Ovary (tissue), 7 donors: ENCODE measurements at regions not wholly inside any gene's neighbourhood (a gene's known extent, or its start where the extent isn't known, plus 50 kb on each side); places are given as distances from the start of the nearest gene placed in this dataset.
A peak's percentile ranks its signal among the peaks of the same experiment; 100 is the strongest.

Source experiments
- DNase-seq, 5 donors: peaks; one replicate each; pipeline ENCODE4 v3.0.0-alpha.2; 2019 to 2020
- H3K27ac ChIP-seq, 2 donors: fragments of 200-600 bp; one replicate each; pipeline versions ENCODE4 v1.5.1 to v1.8.0; 2019 to 2022
- H3K27me3 ChIP-seq: fragments of 200-600 bp; one replicate; pipeline ENCODE4 v1.8.0; 2022
- H3K36me3 ChIP-seq: fragments of 200-600 bp; sonication (generic); one replicate; pipeline ENCODE4 v1.5.1; 2019
- H3K4me1 ChIP-seq: one replicate; pipeline ENCODE4 v1.8.1; 2013; ENCODE audit warnings: mild to moderate bottlenecking, moderate library complexity; ENCODE audit not compliant: insufficient read depth
- H3K4me3 ChIP-seq: fragments of 200-600 bp; sonication (generic); one replicate; pipeline ENCODE4 v1.5.1; 2017
- H3K9me3 ChIP-seq, 2 donors: fragments of 200-600 bp in 1 of 2; sonication (generic) in 1 of 2; one replicate each; pipeline versions ENCODE4 v1.5.1 to v1.8.1; 2013 to 2019; ENCODE audit warnings: mild to moderate bottlenecking in 1 of 2, moderate library complexity in 1 of 2
- EP300 ChIP-seq: sonication (generic); formaldehyde crosslinking; IDR thresholded peaks from one replicate; pipeline ENCODE4 v1.6.1; 2017; ENCODE audit warnings: antibody characterized with exemption
- POLR2A ChIP-seq: fragments of 450-650 bp; IDR thresholded peaks from one replicate; pipeline ENCODE4 v1.6.1; 2017; ENCODE audit warnings: antibody characterized with exemption, mild to moderate bottlenecking, moderate library complexity
- WGBS, 3 donors: extraction: QIAGEN DNeasy Blood & Tissue Kit in 1 of 3; methylation state at CpG; one replicate each; pipeline versions ENCODE4 v1.1.5 to v1.1.7; 2013 to 2017; 5-methylcytosine and 5-hydroxymethylcytosine counted together
- intact Hi-C, 4 donors: fragments of 100-400 bp; cut with DNase I; formaldehyde crosslinking; loops; one replicate each; pipeline versions ENCODE4 v1.11.0 to v1.15.1; 2022 to 2023
- TF ChIP-seq, protein P1 (sequence below), 3 donors: fragments of 450-650 bp in 2 of 3; fragments of 200-600 bp in 1 of 3; IDR thresholded peaks; one replicate each; pipeline versions ENCODE4 v1.5.1 to v1.8.0; 2016 to 2022; ENCODE audit warnings: antibody characterized with exemption in 3 of 3, mild to moderate bottlenecking in 1 of 3
- donor health status: DM: no; HTN: no; CAD: no; lungs with moderate emphysema.
- donor health status: DM: no; HTN: no; CAD: no.
- donor health status: Bipolar disorder and iron deficiency.
- donor health status: DM: no; HTN: no; CAD: no.
- donor health status: DM: yes; HTN: yes; CAD: no.

DNA sequence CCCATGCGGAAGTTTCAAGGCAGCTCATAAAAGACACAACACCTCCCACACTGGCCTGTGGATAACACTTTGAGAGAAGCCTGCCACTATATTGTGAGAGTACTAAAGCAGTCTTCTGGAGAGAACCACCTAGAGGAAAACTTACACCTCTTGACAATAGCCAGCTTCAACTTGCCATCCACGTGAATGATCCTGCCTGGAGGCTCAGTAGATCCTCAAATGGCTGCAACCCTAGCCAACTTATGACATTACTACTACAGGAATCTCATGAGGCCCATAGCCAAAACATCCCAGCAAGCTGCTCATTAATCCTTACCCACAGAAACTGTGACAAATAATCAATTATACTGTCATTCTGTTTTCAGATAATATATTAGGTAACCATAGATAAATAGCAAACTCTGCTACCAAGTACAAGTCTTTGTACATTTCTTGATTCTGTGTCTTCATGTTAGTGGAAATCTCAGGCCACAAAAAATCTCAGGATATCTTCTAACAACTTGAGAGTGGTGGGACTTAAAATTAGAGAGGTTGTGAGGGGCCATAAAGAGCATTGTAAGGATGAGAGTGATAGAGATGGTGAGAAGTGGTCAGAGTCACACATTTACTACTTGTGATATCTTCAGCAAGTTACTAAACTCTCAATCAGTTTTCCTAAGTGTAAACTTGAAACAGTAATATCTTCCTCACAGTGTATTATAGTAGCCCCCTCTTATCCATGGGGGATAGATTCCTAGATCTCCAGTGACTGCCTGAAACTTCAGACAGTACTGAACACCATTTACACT is 368.0 kb downstream of the C12orf50 start:
- Histone ChIP-seq H3K36me3 (no peaks in the 10 kb centered on the region), H3K4me1 (peaks cover 2% of the 10 kb centered on the region), H3K27ac (no peak overlapping the region), H3K27me3 (no peaks in the 10 kb centered on the region), H3K9me3 (no peaks in the 10 kb centered on the region), H3K4me3 (peak overlapping the region; percentile 29)
- 61 to 78% (median 78%) methylated on average over 2 of the region's 2 CpGs for WGBS, 3 donors
- DNase-seq, result no peak
- intact Hi-C loops, result no loop called here
- TF ChIP-seq, protein P1, sequence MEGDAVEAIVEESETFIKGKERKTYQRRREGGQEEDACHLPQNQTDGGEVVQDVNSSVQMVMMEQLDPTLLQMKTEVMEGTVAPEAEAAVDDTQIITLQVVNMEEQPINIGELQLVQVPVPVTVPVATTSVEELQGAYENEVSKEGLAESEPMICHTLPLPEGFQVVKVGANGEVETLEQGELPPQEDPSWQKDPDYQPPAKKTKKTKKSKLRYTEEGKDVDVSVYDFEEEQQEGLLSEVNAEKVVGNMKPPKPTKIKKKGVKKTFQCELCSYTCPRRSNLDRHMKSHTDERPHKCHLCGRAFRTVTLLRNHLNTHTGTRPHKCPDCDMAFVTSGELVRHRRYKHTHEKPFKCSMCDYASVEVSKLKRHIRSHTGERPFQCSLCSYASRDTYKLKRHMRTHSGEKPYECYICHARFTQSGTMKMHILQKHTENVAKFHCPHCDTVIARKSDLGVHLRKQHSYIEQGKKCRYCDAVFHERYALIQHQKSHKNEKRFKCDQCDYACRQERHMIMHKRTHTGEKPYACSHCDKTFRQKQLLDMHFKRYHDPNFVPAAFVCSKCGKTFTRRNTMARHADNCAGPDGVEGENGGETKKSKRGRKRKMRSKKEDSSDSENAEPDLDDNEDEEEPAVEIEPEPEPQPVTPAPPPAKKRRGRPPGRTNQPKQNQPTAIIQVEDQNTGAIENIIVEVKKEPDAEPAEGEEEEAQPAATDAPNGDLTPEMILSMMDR (IDR thresholded peaks at IDR 0.05), result no peak
- no peak for TF ChIP-seq POLR2A
- no peak for TF ChIP-seq EP300

DNA sequence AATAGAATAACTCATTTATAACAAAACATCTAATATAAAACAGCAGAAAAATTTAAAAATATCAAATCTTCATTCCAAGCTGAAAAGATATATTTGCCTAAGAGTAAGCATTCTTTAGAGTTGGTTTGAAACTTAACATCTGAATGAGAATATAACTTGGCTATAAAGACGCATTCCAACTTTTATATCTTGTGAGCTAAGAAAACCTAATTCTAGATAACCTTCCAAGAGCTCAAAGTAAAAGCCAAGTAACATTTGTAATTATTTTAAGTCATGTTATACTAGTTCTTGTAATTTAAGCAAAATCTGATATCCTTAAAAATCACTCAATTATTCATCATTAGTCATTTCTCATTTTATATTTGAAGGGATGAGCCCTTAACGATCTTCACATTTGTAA is 368.9 kb downstream of the C12orf50 start:
- no peak overlapping the region for H3K4me3 ChIP-seq
- no peak overlapping the region for H3K27ac ChIP-seq
- no peaks in the 10 kb centered on the region for H3K27me3 ChIP-seq
- intact Hi-C loops, result no loop called here
- peaks cover 2% of the 10 kb centered on the region for H3K4me1 ChIP-seq
- TF ChIP-seq, protein P1 (IDR thresholded peaks at IDR 0.05), result no peak
- TF ChIP-seq EP300 (no peak), POLR2A (no peak)
- 41 to 53% (median 52%) methylated on average over 2 of the region's 2 CpGs for WGBS, 3 donors
- no peaks in the 10 kb centered on the region for H3K36me3 ChIP-seq
- H3K9me3 ChIP-seq, result no peaks in the 10 kb centered on the region
- no peak for DNase-seq

DNA sequence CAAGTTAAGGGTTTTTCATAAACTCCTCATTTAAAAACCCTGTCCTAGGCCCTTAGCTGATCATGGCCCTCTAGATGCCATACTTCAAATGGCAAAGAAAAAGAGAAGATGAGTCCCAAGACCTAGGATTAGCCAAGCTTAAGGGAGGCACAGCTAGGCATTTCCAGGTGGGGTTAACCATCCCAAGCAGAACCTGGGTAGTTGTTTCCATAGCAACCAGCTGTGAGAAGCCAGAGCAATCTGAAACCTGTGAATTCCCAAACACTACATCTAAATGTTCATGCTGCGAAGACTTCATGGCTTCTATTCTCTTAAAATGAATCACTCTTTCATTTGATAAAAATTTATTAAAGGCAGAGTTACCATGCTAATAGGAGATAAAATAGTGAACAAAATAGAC is 372.9 kb downstream of the C12orf50 start:
- H3K9me3 ChIP-seq, result no peaks in the 10 kb centered on the region
- H3K27me3 ChIP-seq, result no peaks in the 10 kb centered on the region
- no peak for TF ChIP-seq EP300
- TF ChIP-seq, protein P1 (IDR thresholded peaks at IDR 0.05), result no peak
- no peak for TF ChIP-seq POLR2A
- H3K36me3 ChIP-seq, result no peaks in the 10 kb centered on the region
- H3K27ac ChIP-seq, result no peak overlapping the region
- no peaks in the 10 kb centered on the region for H3K4me1 ChIP-seq
- no peak overlapping the region for H3K4me3 ChIP-seq
- intact Hi-C loops, result no loop called here
- WGBS, 3 donors, result 92 to 98% (median 97%) methylated on average over 1 of the region's 1 CpG
- DNase-seq, result no peak

DNA sequence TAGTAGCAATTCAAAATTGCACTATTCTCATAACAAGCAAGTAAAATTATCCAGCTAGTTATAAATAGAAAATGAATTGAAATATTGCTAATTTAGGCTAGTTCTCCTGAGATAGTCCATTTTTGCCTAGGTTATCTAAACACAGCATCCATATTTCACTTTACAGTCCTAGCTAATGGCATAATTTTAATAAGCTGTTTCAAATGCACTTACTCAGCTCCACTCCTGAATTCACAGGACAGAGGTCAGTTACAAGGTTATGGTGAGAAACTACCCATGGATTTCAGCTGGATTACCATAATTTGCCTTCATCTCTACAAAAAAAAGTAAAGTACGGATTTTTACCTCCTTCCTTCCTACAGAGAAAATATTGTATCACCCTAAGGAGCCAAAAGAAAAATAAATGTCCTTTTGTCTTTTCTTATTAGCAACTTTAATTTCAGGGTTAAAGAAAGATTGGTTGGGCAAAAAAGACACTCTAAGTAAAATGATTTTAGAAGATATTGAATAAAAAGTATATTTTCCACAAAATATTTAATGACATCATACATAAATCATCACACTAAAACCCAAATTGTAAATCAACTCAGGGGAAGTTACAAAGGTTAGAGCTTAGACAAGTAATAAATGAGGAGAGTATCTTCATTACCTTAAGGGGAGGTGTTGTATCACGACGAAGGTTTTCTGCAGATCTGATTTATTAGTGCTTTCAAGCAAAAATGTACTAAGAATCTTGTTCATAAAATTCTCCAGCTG is 377.4 kb downstream of the C12orf50 start:
- no peak overlapping the region for H3K4me3 ChIP-seq
- H3K36me3 ChIP-seq, result no peaks in the 10 kb centered on the region
- H3K4me1 ChIP-seq, result no peaks in the 10 kb centered on the region
- TF ChIP-seq POLR2A, result no peak
- no peaks in the 10 kb centered on the region for H3K9me3 ChIP-seq
- DNase-seq, result no peak
- WGBS, 3 donors, result 36 to 54% (median 52%) methylated on average over 3 of the region's 3 CpGs
- no peak overlapping the region for H3K27ac ChIP-seq
- no peaks in the 10 kb centered on the region for H3K27me3 ChIP-seq
- intact Hi-C loops, result no loop called here

DNA sequence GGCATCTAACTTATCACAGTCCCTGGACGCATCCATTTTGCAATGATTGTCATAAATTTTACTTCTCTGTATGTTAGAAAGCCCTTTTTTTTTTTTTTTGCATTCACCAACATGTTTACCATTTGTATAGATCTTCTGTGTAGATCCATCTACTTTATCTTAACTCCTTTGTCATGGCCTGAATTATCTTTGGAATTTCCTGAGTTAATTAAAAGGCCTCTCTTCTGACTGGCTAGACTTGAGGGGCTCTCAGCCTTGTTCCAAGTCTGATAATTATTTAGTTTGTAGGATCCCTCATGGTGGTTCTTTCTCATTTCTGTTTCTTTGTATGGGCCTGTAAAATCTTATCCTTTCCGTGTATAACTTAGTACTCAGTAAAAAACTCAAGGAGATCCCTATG is 387.0 kb downstream of the C12orf50 start:
- TF ChIP-seq, protein P1 (IDR thresholded peaks at IDR 0.05), result no peak
- TF ChIP-seq EP300 (no peak), POLR2A (no peak)
- Histone ChIP-seq H3K36me3 (no peaks in the 10 kb centered on the region), H3K27me3 (no peaks in the 10 kb centered on the region), H3K4me3 (no peak overlapping the region), H3K4me1 (no peaks in the 10 kb centered on the region), H3K9me3 (no peaks in the 10 kb centered on the region), H3K27ac (no peak overlapping the region)
- 91 to 95% (median 94%) methylated on average over 2 of the region's 2 CpGs for WGBS, 3 donors
- DNase-seq, result no peak
- intact Hi-C loops, result no loop called here
